Osteocyte (in vitro differentiated cells): ENCODE measurements at regions not wholly inside any gene's neighbourhood (a gene's known extent, or its start where the extent isn't known, plus 50 kb on each side); places are given as distances from the start of the nearest gene placed in this dataset.
"Not testable (repeated sequence)": the region's sequence is repeated elsewhere in the genome, so short reads cannot be mapped to it uniquely, and the experiment has no call there.

Experiments used
- DNase-seq: peaks from one replicate; pipeline ENCODE4 v3.0.0; 2021; ENCODE audit warnings: mixed read lengths; ENCODE audit not compliant: unreplicated experiment; ENCODE audit errors: extremely low spot score
- H3K27ac Mint-ChIP-seq: one replicate; pipeline ENCODE4 v1.8.0; 2021; ENCODE audit warnings: mild to moderate bottlenecking, mixed read lengths; ENCODE audit not compliant: unreplicated experiment
- H3K27me3 Mint-ChIP-seq: one replicate; pipeline ENCODE4 v1.8.0; 2021; ENCODE audit warnings: mixed read lengths; ENCODE audit not compliant: unreplicated experiment
- H3K36me3 Mint-ChIP-seq: one replicate; pipeline ENCODE4 v1.8.0; 2021; ENCODE audit warnings: mixed read lengths; ENCODE audit not compliant: unreplicated experiment
- H3K4me1 Mint-ChIP-seq: one replicate; pipeline ENCODE4 v1.8.0; 2021; ENCODE audit warnings: mixed read lengths; ENCODE audit not compliant: unreplicated experiment
- H3K4me3 Mint-ChIP-seq: one replicate; pipeline ENCODE4 v1.8.0; 2021; ENCODE audit warnings: mild to moderate bottlenecking, moderate library complexity, mixed read lengths; ENCODE audit not compliant: unreplicated experiment
- H3K9me3 Mint-ChIP-seq: one replicate; pipeline ENCODE4 v1.8.0; 2021; ENCODE audit warnings: mixed read lengths; ENCODE audit not compliant: unreplicated experiment
- TF ChIP-seq, protein P1 (sequence below): fragments of 200-600 bp; sonication (generic); IDR thresholded peaks from 2 replicates; pipeline ENCODE4 v1.5.0; 2021; ENCODE audit warnings: antibody characterized with exemption, mild to moderate bottlenecking, moderate library complexity

DNA sequence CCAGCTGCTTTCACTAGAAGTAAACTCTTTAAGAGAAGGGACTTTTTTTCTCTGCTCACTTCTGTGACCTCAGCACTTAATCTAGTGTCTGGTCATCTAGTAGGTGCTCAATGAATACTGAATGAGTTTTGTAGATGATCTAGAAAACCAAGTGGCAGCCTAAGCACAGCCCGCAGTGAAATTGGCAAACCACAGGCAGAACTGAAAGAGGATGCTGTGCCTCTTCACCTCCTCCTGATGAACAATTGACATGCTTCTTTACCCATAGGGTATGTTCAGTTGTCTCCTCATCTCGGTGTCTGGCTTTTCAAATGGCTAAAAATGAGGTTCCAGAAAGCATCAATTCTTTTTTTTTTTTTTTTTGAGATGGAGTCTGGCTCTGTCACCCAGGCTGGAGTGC is 399.5 kb downstream of the RMST start:
- Mint-ChIP-seq H3K27ac (no peak overlapping the region), H3K4me1 (no peaks in the 10 kb centered on the region), H3K36me3 (no peaks in the 10 kb centered on the region), H3K4me3 (no peak overlapping the region), H3K27me3 (no peaks in the 10 kb centered on the region), H3K9me3 (peaks cover 19% of the 10 kb centered on the region)
- DNase-seq = no peak
- TF ChIP-seq, protein P1, sequence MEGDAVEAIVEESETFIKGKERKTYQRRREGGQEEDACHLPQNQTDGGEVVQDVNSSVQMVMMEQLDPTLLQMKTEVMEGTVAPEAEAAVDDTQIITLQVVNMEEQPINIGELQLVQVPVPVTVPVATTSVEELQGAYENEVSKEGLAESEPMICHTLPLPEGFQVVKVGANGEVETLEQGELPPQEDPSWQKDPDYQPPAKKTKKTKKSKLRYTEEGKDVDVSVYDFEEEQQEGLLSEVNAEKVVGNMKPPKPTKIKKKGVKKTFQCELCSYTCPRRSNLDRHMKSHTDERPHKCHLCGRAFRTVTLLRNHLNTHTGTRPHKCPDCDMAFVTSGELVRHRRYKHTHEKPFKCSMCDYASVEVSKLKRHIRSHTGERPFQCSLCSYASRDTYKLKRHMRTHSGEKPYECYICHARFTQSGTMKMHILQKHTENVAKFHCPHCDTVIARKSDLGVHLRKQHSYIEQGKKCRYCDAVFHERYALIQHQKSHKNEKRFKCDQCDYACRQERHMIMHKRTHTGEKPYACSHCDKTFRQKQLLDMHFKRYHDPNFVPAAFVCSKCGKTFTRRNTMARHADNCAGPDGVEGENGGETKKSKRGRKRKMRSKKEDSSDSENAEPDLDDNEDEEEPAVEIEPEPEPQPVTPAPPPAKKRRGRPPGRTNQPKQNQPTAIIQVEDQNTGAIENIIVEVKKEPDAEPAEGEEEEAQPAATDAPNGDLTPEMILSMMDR = no peak

DNA sequence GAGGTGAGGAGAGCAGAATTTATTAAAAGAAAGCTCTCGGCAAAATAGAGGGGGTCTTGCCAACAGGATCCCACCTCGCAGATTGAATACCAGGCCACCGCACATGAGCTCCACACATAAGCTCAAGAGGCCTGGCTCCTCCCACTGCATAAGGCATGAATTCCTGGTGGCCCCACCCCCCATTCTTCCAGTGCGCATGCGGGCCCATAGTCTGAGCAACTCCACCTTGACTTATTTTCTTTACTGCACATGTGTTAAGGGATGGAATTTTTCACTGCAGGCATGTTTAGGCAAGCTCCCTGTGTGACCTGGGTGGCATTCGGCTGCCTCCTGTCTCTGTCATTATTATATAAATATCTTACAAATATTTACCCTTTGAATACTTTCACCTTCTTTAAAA is 412.5 kb downstream of the RMST start:
- Mint-ChIP-seq H3K36me3 (no peaks in the 10 kb centered on the region), H3K27ac (no peak overlapping the region), H3K4me3 (no peak overlapping the region), H3K27me3 (no peaks in the 10 kb centered on the region), H3K9me3 (peaks cover 9% of the 10 kb centered on the region), H3K4me1 (no peaks in the 10 kb centered on the region)
- no peak for DNase-seq
- TF ChIP-seq, protein P1 = no peak

DNA sequence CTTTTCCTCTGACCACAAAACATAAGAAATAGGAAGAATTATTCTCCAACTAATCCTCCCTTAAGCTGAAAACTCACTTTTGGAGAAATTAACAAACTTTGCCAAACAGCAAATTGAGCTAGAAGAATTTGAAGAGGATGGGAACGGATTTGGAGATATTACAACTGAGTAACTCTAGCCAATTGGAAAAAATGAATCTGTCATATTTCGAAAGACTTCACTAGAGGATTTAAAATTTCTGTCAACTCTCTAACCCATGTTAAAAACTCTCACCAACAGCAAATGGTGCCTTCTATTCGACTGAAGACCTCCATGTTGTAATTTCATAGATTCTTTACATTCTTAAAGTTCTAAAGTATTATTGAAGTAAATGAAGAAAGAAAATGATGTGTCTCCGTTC is 414.2 kb downstream of the RMST start:
- H3K27ac Mint-ChIP-seq = no peak overlapping the region
- TF ChIP-seq, protein P1 = no peak
- no peaks in the 10 kb centered on the region for H3K36me3 Mint-ChIP-seq

DNA sequence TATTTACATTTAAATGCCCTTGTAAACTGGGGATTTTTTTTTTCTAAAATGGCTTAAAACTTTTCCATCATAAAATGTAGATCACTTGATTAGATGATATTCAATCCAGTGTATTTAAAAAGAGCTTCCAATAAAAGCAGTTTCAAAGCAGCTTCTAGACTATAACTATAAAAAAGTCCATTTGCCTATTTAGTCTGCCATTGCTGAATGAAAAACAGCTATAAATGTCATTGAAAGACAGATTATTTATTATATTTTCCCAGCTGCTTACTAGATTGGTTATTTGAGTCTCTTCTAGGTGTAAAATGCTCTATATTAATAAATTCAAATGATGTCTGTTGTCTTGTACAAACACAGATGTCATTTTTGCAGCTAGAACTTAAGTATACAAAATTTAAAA is 414.8 kb downstream of the RMST start:
- TF ChIP-seq, protein P1 = no peak
- H3K36me3 Mint-ChIP-seq = no peaks in the 10 kb centered on the region
- peaks cover 25% of the 10 kb centered on the region for H3K9me3 Mint-ChIP-seq
- no peak overlapping the region for H3K27ac Mint-ChIP-seq
- H3K27me3 Mint-ChIP-seq = no peaks in the 10 kb centered on the region
- H3K4me1 Mint-ChIP-seq = no peaks in the 10 kb centered on the region
- no peak overlapping the region for H3K4me3 Mint-ChIP-seq
- no peak for DNase-seq

More for the DNA sequence above, 414.2 kb downstream of the RMST start:
- Mint-ChIP-seq H3K27me3 (no peaks in the 10 kb centered on the region), H3K4me3 (no peak overlapping the region), H3K9me3 (peaks cover 20% of the 10 kb centered on the region), H3K4me1 (no peaks in the 10 kb centered on the region)
- DNase-seq = no peak

DNA sequence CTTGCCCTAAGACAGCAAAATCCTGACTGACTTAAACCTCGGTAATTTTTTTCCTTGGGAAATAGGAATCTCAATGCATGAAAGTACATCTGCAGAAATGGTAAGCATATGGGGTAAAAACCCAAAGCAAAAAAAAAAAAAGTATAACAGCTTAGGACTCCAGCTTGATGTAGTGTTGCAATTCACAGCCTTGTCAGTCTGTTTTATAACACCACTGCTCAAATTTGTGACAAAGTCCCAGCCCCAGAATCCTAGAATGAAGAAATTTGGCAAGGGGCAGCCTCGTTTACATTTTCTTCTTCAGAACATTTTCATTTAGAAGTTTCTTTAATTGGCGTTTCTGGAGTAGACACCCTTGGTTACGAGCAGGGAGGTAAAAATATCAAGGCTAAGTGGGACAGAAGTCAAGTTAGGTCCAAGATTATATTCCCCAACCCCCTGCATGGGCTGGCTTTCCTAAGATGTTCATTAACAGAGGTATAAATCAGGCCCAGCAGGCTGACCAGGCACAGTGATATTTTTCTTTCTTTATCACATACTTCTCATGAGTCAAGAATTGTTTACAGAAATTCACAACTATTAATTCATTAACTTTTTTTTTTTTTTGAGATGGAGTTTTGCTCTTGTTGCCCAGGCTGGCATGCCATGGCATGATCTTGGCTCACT is 424.0 kb downstream of the RMST start:
- Mint-ChIP-seq H3K27me3 (no peaks in the 10 kb centered on the region), H3K4me3 (no peak overlapping the region), H3K36me3 (no peaks in the 10 kb centered on the region), H3K4me1 (no peaks in the 10 kb centered on the region), H3K9me3 (peaks cover 13% of the 10 kb centered on the region), H3K27ac (no peak overlapping the region)
- DNase-seq = no peak
- TF ChIP-seq, protein P1 = no peak

DNA sequence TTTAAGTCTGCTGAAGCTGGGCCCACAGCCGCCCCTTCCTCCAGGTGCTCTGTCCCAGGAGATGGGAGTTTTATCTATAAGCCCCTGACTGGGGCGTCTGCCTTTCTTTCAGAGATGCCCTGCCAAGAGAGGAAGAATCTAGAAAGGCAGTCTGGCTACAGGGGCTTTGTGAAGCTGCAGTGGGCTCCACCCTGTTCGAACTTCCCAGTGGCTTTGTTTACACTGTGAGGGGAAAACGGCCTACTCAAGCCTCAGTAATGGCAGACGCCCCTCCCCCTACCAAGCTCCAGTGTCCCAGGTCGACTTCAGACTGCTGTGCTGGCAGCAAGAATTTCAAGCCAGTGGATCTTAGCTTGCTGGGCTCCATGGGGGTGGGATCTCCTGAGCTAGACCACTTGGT is 435.3 kb downstream of the RMST start:
- H3K4me3 Mint-ChIP-seq, H3K36me3 Mint-ChIP-seq, H3K4me1 Mint-ChIP-seq, H3K27ac Mint-ChIP-seq, H3K27me3 Mint-ChIP-seq, DNase-seq: not testable (repeated sequence)
- peaks cover 19% of the 10 kb centered on the region for H3K9me3 Mint-ChIP-seq
